HepG2 (cell line): ENCODE measurements at regions not wholly inside any gene's neighbourhood (a gene's known extent, or its start where the extent isn't known, plus 50 kb on each side); places are given as distances from the start of the nearest gene placed in this dataset.

ENCODE experiments used
- ATAC-seq: fragments of 200-7000 bp; cut with Tn5 transposase; 3 replicates; pipeline ENCODE4 v1.9.1; 2020; ENCODE audit warnings: mild to moderate bottlenecking, moderate library complexity
- BruUV-seq: library from RNA; stranded (reverse); fragments of 400-500 nt; replicated peaks from 2 replicates; lab custom pipeline; 2021; lab: Mats Ljungman, UMichigan
- CTCF ChIA-PET: fragments of 300-600 bp; formaldehyde crosslinking; extraction: SDS; loops from one replicate; lab custom pipeline; 2021; ENCODE audit warnings: low total read pairs, inconsistent platforms, low intra/inter-chr PET ratio; lab: Yijun Ruan, JAX
- POLR2A ChIA-PET: fragments of 350-600 bp; sonication (Branson Sonifier 250); formaldehyde crosslinking; loops from one replicate; lab custom pipeline; 2020; ENCODE audit warnings: antibody characterized with exemption, inconsistent platforms; lab: Yijun Ruan, JAX
- DNase-seq: peaks from one replicate; pipeline ENCODE4 v3.0.0-alpha.2; 2015; ENCODE audit warnings: low spot score
- FAIRE-seq: peaks from 3 replicates; lab custom pipeline; 2011; peaks lifted over from hg19 to GRCh38; lab: Jason Lieb, UNC
- H2AFZ ChIP-seq: one replicate; pipeline ENCODE4 v1.6.1; 2011; ENCODE audit warnings: low read length, inconsistent platforms
- H3K27ac ChIP-seq: fragments of 300-600 bp; 3 replicates; pipeline ENCODE4 v1.8.0; 2011; ENCODE audit warnings: mixed run types, mild to moderate bottlenecking, mixed read lengths, low read length, inconsistent platforms; ENCODE audit not compliant: insufficient read depth; ENCODE audit errors: extremely low read length
- H3K27me3 ChIP-seq, 2 experiments: fragments of 200-600 bp in 1 of 2; 2 replicates in 1 of 2; 3 replicates in 1 of 2; pipeline versions ENCODE4 v1.6.0 to v1.8.0; 2011; ENCODE audit warnings: low read length in 2 of 2, mild to moderate bottlenecking in 2 of 2, moderate library complexity in 2 of 2, inconsistent platforms in 1 of 2; ENCODE audit not compliant: insufficient read depth in 2 of 2, control insufficient read depth in 1 of 2
- H3K36me3 ChIP-seq, 2 experiments: fragments of 200-600 bp in 1 of 2; replicated peaks in 1 of 2; 2 replicates in 1 of 2; 3 replicates in 1 of 2; pipeline versions ENCODE4 v1.5.1 to v1.8.0; 2011; ENCODE audit warnings: low read length in 2 of 2, inconsistent platforms in 1 of 2; ENCODE audit not compliant: insufficient read depth in 2 of 2, control insufficient read depth in 1 of 2
- H3K4me1 ChIP-seq: 2 replicates; pipeline ENCODE4 v1.5.1; 2012; ENCODE audit warnings: low read length, inconsistent platforms; ENCODE audit not compliant: insufficient read depth
- H3K4me2 ChIP-seq: 2 replicates; pipeline ENCODE4 v1.6.0; 2011; ENCODE audit warnings: low read depth, low read length, inconsistent platforms
- H3K4me3 ChIP-seq, 3 experiments: fragments of 200-600 bp in 1 of 3; sonication (generic), shearing (Covaris generic) in 1 of 3; replicated peaks in 1 of 3; 2 replicates each; pipeline ENCODE4 v1.5.1; 2011 to 2016; ENCODE audit warnings: low read length in 3 of 3, inconsistent platforms in 2 of 3, low read depth in 2 of 3, mild to moderate bottlenecking in 2 of 3, control low read depth in 1 of 3, mixed read lengths in 1 of 3; ENCODE audit not compliant: insufficient read depth in 1 of 3
- H3K79me2 ChIP-seq: one replicate; pipeline ENCODE4 v1.6.1; 2011; ENCODE audit warnings: low read length, inconsistent platforms; ENCODE audit not compliant: insufficient read depth
- H3K9ac ChIP-seq: 2 replicates; pipeline ENCODE4 v1.6.0; 2011; ENCODE audit warnings: mild to moderate bottlenecking, low read depth, low read length, inconsistent platforms; ENCODE audit not compliant: insufficient read depth
- H3K9me3 ChIP-seq: 2 replicates; pipeline ENCODE4 v1.5.1; 2012; ENCODE audit warnings: mild to moderate bottlenecking, low read length
- H4K20me1 ChIP-seq: 2 replicates; pipeline ENCODE4 v1.6.0; 2011; ENCODE audit warnings: inconsistent platforms, mild to moderate bottlenecking, low read length, moderate library complexity; ENCODE audit not compliant: insufficient read depth
- CBX2 ChIP-seq, 2 experiments: fragments of 200-600 bp in 1 of 2; sonication (generic); formaldehyde crosslinking in 1 of 2; IDR thresholded peaks; 2 replicates each; pipeline versions ENCODE4 v1.7.0 to v1.8.1; 2018 to 2022; ENCODE audit warnings: low read depth in 2 of 2, low read length in 1 of 2, mild to moderate bottlenecking in 1 of 2, missing genetic modification reagents in 1 of 2
- DPF2 ChIP-seq: sonication (generic); formaldehyde crosslinking; IDR thresholded peaks from 2 replicates; pipeline ENCODE4 v1.4.0; 2020; ENCODE audit warnings: mild to moderate bottlenecking, low read depth, missing genetic modification reagents, borderline replicate concordance
- FOXM1 ChIP-seq: sonication (generic); formaldehyde crosslinking; IDR thresholded peaks from 2 replicates; pipeline ENCODE4 v1.5.0; 2020; ENCODE audit warnings: missing genetic modification reagents
- FUBP1 ChIP-seq: sonication (generic); formaldehyde crosslinking; IDR thresholded peaks from 2 replicates; pipeline ENCODE4 v1.5.1; 2020; ENCODE audit warnings: missing genetic modification reagents, mild to moderate bottlenecking, borderline replicate concordance
- GZF1 ChIP-seq: sonication (generic); formaldehyde crosslinking; IDR thresholded peaks from 2 replicates; pipeline ENCODE4 v1.5.1; 2020; ENCODE audit warnings: mild to moderate bottlenecking, missing genetic modification reagents
- KLF6 ChIP-seq: IDR thresholded peaks from 2 replicates; pipeline ENCODE4 v1.8.0; 2016; ENCODE audit warnings: missing biosample characterization, missing genetic modification reagents
- MYC ChIP-seq: sonication (generic); formaldehyde crosslinking; IDR thresholded peaks from 2 replicates; pipeline ENCODE4 v1.9.0; 2021; ENCODE audit warnings: missing genetic modification reagents, borderline replicate concordance
- PLSCR1 ChIP-seq: sonication (generic); formaldehyde crosslinking; IDR thresholded peaks from 2 replicates; pipeline ENCODE4 v1.5.0; 2020; ENCODE audit warnings: missing genetic modification reagents, mild to moderate bottlenecking, borderline replicate concordance
- SMAD9 ChIP-seq: sonication (generic); formaldehyde crosslinking; IDR thresholded peaks from 2 replicates; pipeline ENCODE4 v1.5.1; 2020; ENCODE audit warnings: mild to moderate bottlenecking, missing genetic modification reagents
- THAP11 ChIP-seq: IDR thresholded peaks from 2 replicates; pipeline ENCODE4 v1.6.1; 2016; ENCODE audit warnings: missing biosample characterization, missing genetic modification reagents
- TP53 ChIP-seq: sonication (generic); formaldehyde crosslinking; conservative IDR thresholded peaks from 2 replicates; pipeline ENCODE4 v1.4.0; 2020; ENCODE audit warnings: missing genetic modification reagents
- TRIM24 ChIP-seq: sonication (generic); formaldehyde crosslinking; IDR thresholded peaks from 2 replicates; pipeline ENCODE4 v1.8.0; 2022; ENCODE audit warnings: mild to moderate bottlenecking, missing genetic modification reagents
- ZNF3 ChIP-seq: IDR thresholded peaks from 2 replicates; pipeline ENCODE4 v1.7.0; 2017; ENCODE audit warnings: inconsistent platforms
- ZNF343 ChIP-seq: sonication (generic); formaldehyde crosslinking; IDR thresholded peaks from 2 replicates; pipeline ENCODE4 v1.4.0; 2020; ENCODE audit warnings: mild to moderate bottlenecking, missing genetic modification reagents
- ZNF530 ChIP-seq: sonication (generic); formaldehyde crosslinking; IDR thresholded peaks from 2 replicates; pipeline ENCODE4 v1.5.0; 2020; ENCODE audit warnings: low read depth, mild to moderate bottlenecking, missing genetic modification reagents
- ZNF558 ChIP-seq: sonication (generic); formaldehyde crosslinking; IDR thresholded peaks from 2 replicates; pipeline ENCODE4 v1.9.0; 2022; ENCODE audit warnings: mild to moderate bottlenecking, missing genetic modification reagents, borderline replicate concordance
- ZNF576 ChIP-seq: sonication (generic); formaldehyde crosslinking; IDR thresholded peaks from 2 replicates; pipeline ENCODE4 v1.4.0; 2020; ENCODE audit warnings: mild to moderate bottlenecking, missing genetic modification reagents
- ZNF577 ChIP-seq: sonication (generic); formaldehyde crosslinking; IDR thresholded peaks from 2 replicates; pipeline ENCODE4 v1.4.0; 2020; ENCODE audit warnings: mild to moderate bottlenecking, low read depth, missing genetic modification reagents, borderline replicate concordance
- ZNF747 ChIP-seq: sonication (generic); formaldehyde crosslinking; IDR thresholded peaks from 2 replicates; pipeline ENCODE4 v1.8.1; 2023; ENCODE audit warnings: missing genetic modification reagents, mild to moderate bottlenecking, borderline replicate concordance
- ZNF782 ChIP-seq: sonication (generic); formaldehyde crosslinking; IDR thresholded peaks from 2 replicates; pipeline ENCODE4 v1.4.0; 2020; ENCODE audit warnings: missing genetic modification reagents, mild to moderate bottlenecking, borderline replicate concordance
- WGBS: methylation state at CpG from one replicate; pipeline ENCODE4 v1.1.6; 2017; ENCODE audit warnings: low lambda C conversion rate; 5-methylcytosine and 5-hydroxymethylcytosine counted together
- in situ Hi-C: cut with HindIII; loops from 2 replicates; pipeline ENCODE4 v1.10.0; 2017; ENCODE audit warnings: low pct_unique_long_range_greater_than_20kb; ENCODE audit not compliant: extremely low pct_ligation_motif_present
- intact Hi-C: fragments of 100-400 bp; cut with micrococcal nuclease; formaldehyde crosslinking; loops from one replicate; pipeline ENCODE4 v1.10.0; 2022; ENCODE audit not compliant: unreplicated experiment

- TF ChIP-seq ZNF577 (CRISPR knock-in tag) (no peak), ZNF576 (CRISPR knock-in tag) (no peak), ZNF782 (CRISPR knock-in tag) (no peak), KLF6 (no peak), THAP11 (no peak), ZNF530 (CRISPR knock-in tag) (no peak), CBX2 (IDR thresholded peaks at IDR 0.05; ENCODE audit: low read depth, low read length) (no peak), CBX2 (CRISPR knock-in tag; IDR thresholded peaks at IDR 0.05; ENCODE audit: low read depth) (no peak), MYC (CRISPR knock-in tag) (no peak), ZNF3 (CRISPR knock-in tag) (no peak), FOXM1 (no peak), TP53 (CRISPR knock-in tag) (no peak), ZNF343 (CRISPR knock-in tag) (no peak), ZNF558 (CRISPR knock-in tag) (no peak), FUBP1 (CRISPR knock-in tag) (no peak), GZF1 (CRISPR knock-in tag) (no peak), ZNF747 (CRISPR knock-in tag) (no peak), PLSCR1 (CRISPR knock-in tag) (no peak), SMAD9 (CRISPR knock-in tag) (no peak), TRIM24 (CRISPR knock-in tag) (no peak), DPF2 (no peak)
- CTCF ChIA-PET: no interaction called here
- 3% methylated on average over 2 of the region's 2 CpGs for WGBS
- DNase-seq: no peak
- Histone ChIP-seq H3K4me1 (no peaks in the 10 kb centered on the region), H3K79me2 (no peaks in the 10 kb centered on the region), H3K4me2 (no peak overlapping the region), H2AFZ (no peak overlapping the region), H3K4me3 (no peak overlapping the region), H4K20me1 (no peaks in the 10 kb centered on the region), H3K9me3 (peaks cover 90% of the 10 kb centered on the region), H3K36me3 (no peaks in the 10 kb centered on the region), H3K9ac (no peak overlapping the region), H3K27ac (no peak overlapping the region), H3K27me3 (no peaks in the 10 kb centered on the region)
- intact Hi-C loops: no loop called here
- no peak for FAIRE-seq
- POLR2A ChIA-PET: no interaction called here
- in situ Hi-C loops: no loop called here
- ATAC-seq: no peak
- no TSS peak for BruUV-seq
Measured at GRCh38 chr20:60955706-60956105, 296.4 kb upstream of the CDH4 start.
